NCI-H510A (cell line): ENCODE measurements at regions not wholly inside any gene's neighbourhood (a gene's known extent, or its start where the extent isn't known, plus 50 kb on each side); places are given as distances from the start of the nearest gene placed in this dataset.
"Not testable (repeated sequence)": the region's sequence is repeated elsewhere in the genome, so short reads cannot be mapped to it uniquely, and the experiment has no call there.

Experiments used
- DNase-seq: peaks from one replicate; lab custom pipeline; 2025; lab: John Stamatoyannopoulos, UW

GRCh38 chr13:110006304-110006703 lies 219.9 kb upstream of the IRS2 start:
- no peak for DNase-seq

GRCh38 chr13:110005563-110005962 lies 219.2 kb upstream of the IRS2 start:
- DNase-seq: no peak

GRCh38 chr13:110004814-110005213 lies 218.4 kb upstream of the IRS2 start:
- no peak for DNase-seq

GRCh38 chr13:110001670-110002275 lies 215.4 kb upstream of the IRS2 start:
- no peak for DNase-seq

- no peak for DNase-seq
These were observed 214.4 kb upstream of the IRS2 start for GRCh38 chr13:110000534-110001345.

- DNase-seq: no peak
These were observed 213.5 kb upstream of the IRS2 start for GRCh38 chr13:109999659-110000533.

GRCh38 chr13:109998684-109999533 lies 212.5 kb upstream of the IRS2 start:
- no peak for DNase-seq

- DNase-seq: no peak
These were observed 211.7 kb upstream of the IRS2 start for GRCh38 chr13:109998037-109998436.

- DNase-seq: not testable (repeated sequence)
These were observed 210.7 kb upstream of the IRS2 start for GRCh38 chr13:109997056-109997595.

- no peak for DNase-seq
These were observed 210.1 kb upstream of the IRS2 start for GRCh38 chr13:109996404-109996960.

- no peak for DNase-seq
These were observed 209.2 kb upstream of the IRS2 start for GRCh38 chr13:109995578-109995977.

- DNase-seq: peak; percentile 43
These were observed 203.9 kb upstream of the IRS2 start for GRCh38 chr13:109990296-109990695.

- no peak for DNase-seq
These were observed 203.3 kb upstream of the IRS2 start for GRCh38 chr13:109989686-109990085.

GRCh38 chr13:109989155-109989554 lies 202.8 kb upstream of the IRS2 start:
- DNase-seq: no peak

GRCh38 chr13:109986851-109987250 lies 200.5 kb upstream of the IRS2 start:
- DNase-seq: no peak

- no peak for DNase-seq
These were observed 199.6 kb upstream of the IRS2 start for GRCh38 chr13:109985871-109986450.

GRCh38 chr13:109983447-109983846 lies 197.1 kb upstream of the IRS2 start:
- DNase-seq: no peak

- DNase-seq: no peak
These were observed 194.6 kb upstream of the IRS2 start for GRCh38 chr13:109981000-109981399.

GRCh38 chr13:109979676-109980075 lies 193.3 kb upstream of the IRS2 start:
- DNase-seq: not testable (repeated sequence)

- DNase-seq: no peak
These were observed 192.8 kb upstream of the IRS2 start for GRCh38 chr13:109979228-109979627.
